B cell (primary cell): ENCODE measurements at regions not wholly inside any gene's neighbourhood (a gene's known extent, or its start where the extent isn't known, plus 50 kb on each side); places are given as distances from the start of the nearest gene placed in this dataset.

ENCODE experiments used
- ATAC-seq: fragments of 200-7000 bp; cut with Tn5 transposase; one replicate; pipeline ENCODE4 v1.10.0; 2021; ENCODE audit warnings: low read depth, mild to moderate bottlenecking, moderate number of reproducible peaks, moderate library complexity
- CTCF ChIA-PET: fragments of 350-600 bp; sonication (Branson Sonifier 250); formaldehyde crosslinking; loops from one replicate; lab custom pipeline; 2021; ENCODE audit warnings: antibody characterized with exemption, inconsistent platforms; lab: Charles Lee
- POLR2A ChIA-PET: fragments of 350-600 bp; sonication (Branson Sonifier 250); formaldehyde crosslinking; loops from one replicate; lab custom pipeline; 2021; ENCODE audit warnings: antibody characterized with exemption; lab: Charles Lee
- DNase-seq: peaks from one replicate; pipeline ENCODE4 v3.0.0; 2013
- H2AFZ ChIP-seq: 2 replicates; pipeline ENCODE4 v1.6.1; 2012; ENCODE audit warnings: mild to moderate bottlenecking, low read depth, low read length; ENCODE audit not compliant: insufficient read depth, poor library complexity, severe bottlenecking
- H3K27ac ChIP-seq, 2 donors: 1 replicate in 1 of 2; 2 replicates in 1 of 2; pipeline ENCODE4 v1.5.1; 2012 to 2013; ENCODE audit warnings: low read length in 2 of 2, mild to moderate bottlenecking in 2 of 2, moderate library complexity in 1 of 2
- H3K27me3 ChIP-seq, 4 experiments: fragments of 200-600 bp in 1 of 4; sonication (generic) in 1 of 4; replicated peaks in 1 of 4; 1 replicate in 2 of 4; 2 replicates in 2 of 4; pipeline versions ENCODE4 v1.6.1 to v1.7.0; 2013 to 2016; ENCODE audit warnings: low read length in 3 of 4, mild to moderate bottlenecking in 2 of 4, mixed read lengths in 1 of 4, moderate library complexity in 1 of 4; ENCODE audit not compliant: insufficient read depth in 4 of 4, control insufficient read depth in 3 of 4; ENCODE audit errors: control extremely low read depth in 1 of 4
- H3K36me3 ChIP-seq, 2 experiments: replicated peaks in 1 of 2; 1 replicate in 1 of 2; 2 replicates in 1 of 2; pipeline versions ENCODE4 v1.6.1 to v1.7.1; 2013; ENCODE audit warnings: low read length in 1 of 2; ENCODE audit not compliant: insufficient read depth in 2 of 2, control insufficient read depth in 1 of 2; ENCODE audit errors: control extremely low read depth in 1 of 2, extremely low read depth in 1 of 2
- H3K4me1 ChIP-seq, 2 donors: fragments of 200-600 bp in 1 of 2; sonication (generic) in 1 of 2; 1 replicate in 1 of 2; 2 replicates in 1 of 2; pipeline versions ENCODE4 v1.5.1 to v1.6.1; 2013 to 2017; ENCODE audit warnings: low read length in 2 of 2; ENCODE audit not compliant: control insufficient read depth in 2 of 2, insufficient read depth in 2 of 2
- H3K4me2 ChIP-seq: replicated peaks from 2 replicates; pipeline ENCODE3; 2012; ENCODE audit warnings: mild to moderate bottlenecking, low read depth, low read length; ENCODE audit not compliant: poor library complexity, severe bottlenecking
- H3K4me3 ChIP-seq, 5 experiments: fragments of 200-600 bp in 1 of 5; sonication (generic) in 1 of 5; 1 replicate in 3 of 5; 2 replicates in 2 of 5; pipeline versions ENCODE4 v1.5.1 to v1.7.0; 2011 to 2016; ENCODE audit warnings: low read length in 4 of 5, mild to moderate bottlenecking in 4 of 5, low read depth in 2 of 5, control low read depth in 1 of 5, moderate library complexity in 1 of 5; ENCODE audit not compliant: insufficient read depth in 1 of 5; ENCODE audit errors: control extremely low read depth in 1 of 5, extremely low read depth in 1 of 5
- H3K79me2 ChIP-seq: fragments of 200-600 bp; sonication (generic); one replicate; pipeline ENCODE4 v1.6.0; 2016; ENCODE audit warnings: low read length; ENCODE audit not compliant: control insufficient read depth, insufficient read depth
- H3K9ac ChIP-seq: fragments of 200-600 bp; sonication (generic); 2 replicates; pipeline ENCODE4 v1.6.1; 2017; ENCODE audit warnings: mild to moderate bottlenecking, low read length, moderate library complexity
- H3K9me3 ChIP-seq, 3 donors: one replicate each; pipeline versions ENCODE4 v1.6.1 to v1.7.1; 2013; ENCODE audit warnings: low read length in 2 of 3; ENCODE audit not compliant: control insufficient read depth in 2 of 3, insufficient read depth in 1 of 3; ENCODE audit errors: control extremely low read depth in 1 of 3
- H4K20me1 ChIP-seq: 2 replicates; pipeline ENCODE4 v1.6.0; 2012; ENCODE audit warnings: mild to moderate bottlenecking, low read length; ENCODE audit not compliant: insufficient read depth, control insufficient read depth, poor library complexity, severe bottlenecking
- H3K27ac Mint-ChIP-seq: one replicate; pipeline ENCODE4 v1.8.0; 2021; ENCODE audit warnings: mixed read lengths
- H3K27me3 Mint-ChIP-seq: one replicate; pipeline ENCODE4 v1.8.0; 2021; ENCODE audit warnings: mixed read lengths
- H3K4me1 Mint-ChIP-seq: one replicate; pipeline ENCODE4 v1.8.0; 2021; ENCODE audit warnings: mixed read lengths
- H3K4me3 Mint-ChIP-seq: one replicate; pipeline ENCODE4 v1.8.0; 2021; ENCODE audit warnings: mixed read lengths
- H3K9me3 Mint-ChIP-seq: one replicate; pipeline ENCODE4 v1.8.0; 2022; ENCODE audit warnings: mixed read lengths; ENCODE audit not compliant: insufficient read depth
- CTCF ChIP-seq: fragments of 200-600 bp; IDR thresholded peaks from one replicate; pipeline ENCODE4 v1.8.0; 2022; ENCODE audit warnings: antibody characterized with exemption, mild to moderate bottlenecking
- EZH2 ChIP-seq: IDR thresholded peaks from 2 replicates; pipeline ENCODE4 v1.6.1; 2012; ENCODE audit warnings: borderline replicate concordance, low read depth, mild to moderate bottlenecking, moderate library complexity, low read length; ENCODE audit not compliant: insufficient read depth, poor library complexity, severe bottlenecking
- WGBS: methylation state at CpG from one replicate; pipeline ENCODE4 v1.1.5; 2013; ENCODE audit warnings: missing lambda C conversion rate; ENCODE audit not compliant: insufficient coverage; 5-methylcytosine and 5-hydroxymethylcytosine counted together
- intact Hi-C: fragments of 100-400 bp; cut with micrococcal nuclease; formaldehyde crosslinking; loops from one replicate; pipeline ENCODE4 v1.10.0; 2022

GRCh38 chr2:240298117-240298790, 137.2 kb upstream of the GPC1 start:
- ChIA-PET CTCF (no interaction called here), POLR2A (no interaction called here)
- TF ChIP-seq EZH2 (no peak), CTCF (no peak)
- Histone ChIP-seq H3K4me1 (no peaks in the 10 kb centered on the region), H3K36me3 (no peaks in the 10 kb centered on the region), H3K27me3 (no peaks in the 10 kb centered on the region), H4K20me1 (no peaks in the 10 kb centered on the region), H3K9me3 (no peaks in the 10 kb centered on the region), H2AFZ (no peak overlapping the region), H3K4me3 (no peak overlapping the region), H3K79me2 (no peaks in the 10 kb centered on the region), H3K4me2 (no peak overlapping the region), H3K9ac (no peak overlapping the region), H3K27ac (no peak overlapping the region)
- Mint-ChIP-seq H3K4me3 (no peak overlapping the region), H3K27ac (no peak overlapping the region), H3K9me3 (no peaks in the 10 kb centered on the region), H3K4me1 (no peaks in the 10 kb centered on the region), H3K27me3 (peaks cover 6% of the 10 kb centered on the region)
- intact Hi-C loops, result no loop called here
- DNase-seq (no peak), ATAC-seq (no peak)
- 89% methylated on average over 10 of the region's 11 CpGs for WGBS

- H3K27me3 Mint-ChIP-seq, result peaks cover 11% of the 10 kb centered on the region
- ATAC-seq (no peak), DNase-seq (no peak)
- no peak overlapping the region for H3K4me3 ChIP-seq
- no peak overlapping the region for H2AFZ ChIP-seq
- H3K4me2 ChIP-seq, result no peak overlapping the region
- H3K27me3 ChIP-seq, result no peaks in the 10 kb centered on the region
- intact Hi-C loops, result no loop called here
- H4K20me1 ChIP-seq, result no peaks in the 10 kb centered on the region
- no peaks in the 10 kb centered on the region for H3K36me3 ChIP-seq
- H3K4me1 ChIP-seq, result no peaks in the 10 kb centered on the region
- no peaks in the 10 kb centered on the region for H3K4me1 Mint-ChIP-seq
- no peak overlapping the region for H3K27ac Mint-ChIP-seq
- POLR2A ChIA-PET, result no interaction called here
- WGBS, result 85% methylated on average over 17 of the region's 18 CpGs
- TF ChIP-seq CTCF, result no peak
- TF ChIP-seq EZH2, result no peak
- no peaks in the 10 kb centered on the region for H3K79me2 ChIP-seq
- H3K4me3 Mint-ChIP-seq, result no peak overlapping the region
- no peak overlapping the region for H3K27ac ChIP-seq
- no peaks in the 10 kb centered on the region for H3K9me3 ChIP-seq
- H3K9ac ChIP-seq, result no peak overlapping the region
- H3K9me3 Mint-ChIP-seq, result no peaks in the 10 kb centered on the region
- CTCF ChIA-PET, result no interaction called here
Measured at GRCh38 chr2:240298803-240299709, 136.4 kb upstream of the GPC1 start.
